GM23338 (cell line): ENCODE measurements at regions not wholly inside any gene's neighbourhood (a gene's known extent, or its start where the extent isn't known, plus 50 kb on each side); places are given as distances from the start of the nearest gene placed in this dataset.

ENCODE experiments used
- ATAC-seq: fragments of 200-7000 bp; cut with Tn5 transposase; 3 replicates; pipeline ENCODE4 v1.9.1; 2020
- DNase-seq: peaks from one replicate; pipeline ENCODE4 v3.0.0-alpha.2; 2015; ENCODE audit warnings: low spot score
- H2AFZ ChIP-seq: fragments of 200-600 bp; sonication (generic); 2 replicates; pipeline ENCODE4 v1.8.0; 2016; ENCODE audit warnings: antibody characterized with exemption, mild to moderate bottlenecking, moderate library complexity
- H3F3A ChIP-seq: fragments of 200-600 bp; sonication (generic); replicated peaks from 2 replicates; pipeline ENCODE4 v1.8.0; 2017; ENCODE audit warnings: antibody characterized with exemption, mixed run types, low read depth
- H3K27ac ChIP-seq: fragments of 200-600 bp; sonication (generic); 2 replicates; pipeline ENCODE4 v1.6.1; 2016; ENCODE audit warnings: low read depth
- H3K27me3 ChIP-seq: fragments of 200-600 bp; sonication (generic); 2 replicates; pipeline ENCODE4 v1.8.0; 2016; ENCODE audit warnings: mild to moderate bottlenecking, mixed run types, moderate library complexity; ENCODE audit not compliant: insufficient read depth
- H3K36me3 ChIP-seq: fragments of 200-600 bp; sonication (generic); 2 replicates; pipeline ENCODE4 v1.8.0; 2016; ENCODE audit warnings: mild to moderate bottlenecking; ENCODE audit not compliant: insufficient read depth
- H3K4me1 ChIP-seq: fragments of 200-600 bp; sonication (generic); 2 replicates; pipeline ENCODE4 v1.8.0; 2016; ENCODE audit warnings: mild to moderate bottlenecking, moderate library complexity; ENCODE audit not compliant: insufficient read depth
- H3K4me2 ChIP-seq: fragments of 200-600 bp; sonication (generic); 2 replicates; pipeline ENCODE4 v1.7.1; 2017; ENCODE audit warnings: mixed run types
- H3K4me3 ChIP-seq: fragments of 200-600 bp; sonication (generic); 2 replicates; pipeline ENCODE4 v1.6.1; 2016; ENCODE audit warnings: mixed run types
- H3K79me2 ChIP-seq: fragments of 200-600 bp; sonication (generic); replicated peaks from 2 replicates; pipeline ENCODE4 v1.8.0; 2017; ENCODE audit warnings: mild to moderate bottlenecking; ENCODE audit not compliant: insufficient read depth
- H3K9me2 ChIP-seq: fragments of 200-600 bp; sonication (generic); 2 replicates; pipeline ENCODE4 v1.8.0; 2017; ENCODE audit not compliant: insufficient read depth
- H4K20me1 ChIP-seq: fragments of 200-600 bp; sonication (generic); replicated peaks from 2 replicates; pipeline ENCODE4 v1.8.0; 2017; ENCODE audit warnings: mild to moderate bottlenecking; ENCODE audit not compliant: insufficient read depth
- H3K27ac Mint-ChIP-seq: 2 replicates; pipeline ENCODE4 v1.8.0; 2020; ENCODE audit warnings: inconsistent platforms, mild to moderate bottlenecking, moderate library complexity, mixed read lengths
- H3K27me3 Mint-ChIP-seq: 3 replicates; pipeline ENCODE4 v1.8.0; 2022; ENCODE audit warnings: low read depth, mild to moderate bottlenecking, moderate library complexity, mixed read lengths, inconsistent platforms; ENCODE audit not compliant: insufficient read depth, poor library complexity
- H3K36me3 Mint-ChIP-seq: 3 replicates; pipeline ENCODE4 v1.8.0; 2021; ENCODE audit warnings: low read depth, mild to moderate bottlenecking, inconsistent platforms, moderate library complexity, mixed read lengths
- H3K4me1 Mint-ChIP-seq: 3 replicates; pipeline ENCODE4 v1.8.0; 2020; ENCODE audit warnings: mild to moderate bottlenecking, inconsistent platforms, mixed read lengths
- H3K4me3 Mint-ChIP-seq: 3 replicates; pipeline ENCODE4 v1.8.0; 2021; ENCODE audit warnings: moderate library complexity, mild to moderate bottlenecking, inconsistent platforms, mixed read lengths
- H3K9me3 Mint-ChIP-seq: 3 replicates; pipeline ENCODE4 v1.8.0; 2020; ENCODE audit warnings: moderate library complexity, mild to moderate bottlenecking, inconsistent platforms, mixed read lengths
- CREB1 ChIP-seq: fragments of 250-450 bp; sonication (Bioruptor Pico); IDR thresholded peaks from 2 replicates; pipeline ENCODE4 v1.5.0; 2020; ENCODE audit warnings: low read depth, mild to moderate bottlenecking, moderate library complexity
- EZH2 ChIP-seq: fragments of 200-600 bp; sonication (generic); IDR thresholded peaks from one replicate; pipeline ENCODE4 v1.8.0; 2017; ENCODE audit warnings: antibody characterized with exemption, mild to moderate bottlenecking, low read depth; ENCODE audit not compliant: unreplicated experiment
- EZH2phosphoT487 ChIP-seq: fragments of 200-600 bp; sonication (generic); IDR thresholded peaks from one replicate; pipeline ENCODE4 v1.8.1; 2018; ENCODE audit warnings: antibody characterized with exemption; ENCODE audit not compliant: unreplicated experiment
- JUNB ChIP-seq: IDR thresholded peaks from one replicate; pipeline ENCODE4 v1.6.1; 2016; ENCODE audit warnings: antibody characterized with exemption; ENCODE audit not compliant: unreplicated experiment
- POLR2AphosphoS5 ChIP-seq: IDR thresholded peaks from 2 replicates; pipeline ENCODE4 v1.6.1; 2016; ENCODE audit warnings: antibody characterized with exemption, low read depth
- STAT1 ChIP-seq: IDR thresholded peaks from one replicate; pipeline ENCODE4 v1.6.1; 2016; ENCODE audit warnings: antibody characterized with exemption; ENCODE audit not compliant: unreplicated experiment
- ZNF114 ChIP-seq: fragments of 250-450 bp; sonication (Bioruptor Pico); IDR thresholded peaks from 2 replicates; pipeline ENCODE4 v1.5.0; 2020; ENCODE audit warnings: mild to moderate bottlenecking, moderate library complexity
- ZNF331 ChIP-seq: fragments of 250-450 bp; sonication (Bioruptor Pico); IDR thresholded peaks from 2 replicates; pipeline ENCODE4 v1.5.0; 2020; ENCODE audit warnings: low read depth, mild to moderate bottlenecking, moderate library complexity
- TF ChIP-seq, protein P1 (sequence below): IDR thresholded peaks from 2 replicates; pipeline ENCODE4 v1.6.1; 2016; ENCODE audit warnings: antibody characterized with exemption
- TF ChIP-seq, protein P2 (sequence below), 2 experiments: fragments of 200-600 bp in 1 of 2; sonication (generic) in 1 of 2; conservative IDR thresholded peaks; 2 replicates each; pipeline versions ENCODE4 v1.5.1 to v1.6.1; 2016 to 2017; ENCODE audit warnings: antibody characterized with exemption in 2 of 2, low read depth in 2 of 2, mild to moderate bottlenecking in 2 of 2, moderate library complexity in 1 of 2
- TF ChIP-seq, protein P3 (sequence below): IDR thresholded peaks from one replicate; pipeline ENCODE4 v1.6.1; 2018; ENCODE audit warnings: antibody characterized with exemption; ENCODE audit not compliant: unreplicated experiment

DNA sequence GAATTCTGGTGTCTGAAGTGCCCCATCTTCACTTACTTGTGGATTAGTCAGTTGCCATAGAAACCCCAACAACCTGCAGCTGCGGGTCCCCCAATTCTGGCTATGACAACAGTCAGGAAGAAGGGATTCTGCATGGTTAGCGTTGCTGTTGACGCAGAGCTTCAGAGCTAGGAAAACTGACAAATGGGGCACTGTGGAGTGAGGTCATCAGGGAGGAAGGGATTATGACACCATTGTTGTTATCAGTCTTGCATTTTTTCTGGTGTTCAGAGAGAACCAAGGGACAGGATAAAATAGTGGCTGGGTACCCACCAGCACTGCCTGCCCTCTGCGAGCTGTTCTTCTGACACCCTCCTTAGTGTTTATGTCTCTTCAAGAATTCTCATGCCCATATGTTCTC lies 367.7 kb upstream of the ARRDC4 start (continued):
- TF ChIP-seq, protein P1, sequence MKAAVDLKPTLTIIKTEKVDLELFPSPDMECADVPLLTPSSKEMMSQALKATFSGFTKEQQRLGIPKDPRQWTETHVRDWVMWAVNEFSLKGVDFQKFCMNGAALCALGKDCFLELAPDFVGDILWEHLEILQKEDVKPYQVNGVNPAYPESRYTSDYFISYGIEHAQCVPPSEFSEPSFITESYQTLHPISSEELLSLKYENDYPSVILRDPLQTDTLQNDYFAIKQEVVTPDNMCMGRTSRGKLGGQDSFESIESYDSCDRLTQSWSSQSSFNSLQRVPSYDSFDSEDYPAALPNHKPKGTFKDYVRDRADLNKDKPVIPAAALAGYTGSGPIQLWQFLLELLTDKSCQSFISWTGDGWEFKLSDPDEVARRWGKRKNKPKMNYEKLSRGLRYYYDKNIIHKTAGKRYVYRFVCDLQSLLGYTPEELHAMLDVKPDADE = no peak
- TF ChIP-seq STAT1 (no peak), POLR2AphosphoS5 (no peak), JUNB (no peak), ZNF114 (CRISPR knock-in tag) (no peak), CREB1 (no peak), EZH2 (no peak)
- TF ChIP-seq, protein P2, sequence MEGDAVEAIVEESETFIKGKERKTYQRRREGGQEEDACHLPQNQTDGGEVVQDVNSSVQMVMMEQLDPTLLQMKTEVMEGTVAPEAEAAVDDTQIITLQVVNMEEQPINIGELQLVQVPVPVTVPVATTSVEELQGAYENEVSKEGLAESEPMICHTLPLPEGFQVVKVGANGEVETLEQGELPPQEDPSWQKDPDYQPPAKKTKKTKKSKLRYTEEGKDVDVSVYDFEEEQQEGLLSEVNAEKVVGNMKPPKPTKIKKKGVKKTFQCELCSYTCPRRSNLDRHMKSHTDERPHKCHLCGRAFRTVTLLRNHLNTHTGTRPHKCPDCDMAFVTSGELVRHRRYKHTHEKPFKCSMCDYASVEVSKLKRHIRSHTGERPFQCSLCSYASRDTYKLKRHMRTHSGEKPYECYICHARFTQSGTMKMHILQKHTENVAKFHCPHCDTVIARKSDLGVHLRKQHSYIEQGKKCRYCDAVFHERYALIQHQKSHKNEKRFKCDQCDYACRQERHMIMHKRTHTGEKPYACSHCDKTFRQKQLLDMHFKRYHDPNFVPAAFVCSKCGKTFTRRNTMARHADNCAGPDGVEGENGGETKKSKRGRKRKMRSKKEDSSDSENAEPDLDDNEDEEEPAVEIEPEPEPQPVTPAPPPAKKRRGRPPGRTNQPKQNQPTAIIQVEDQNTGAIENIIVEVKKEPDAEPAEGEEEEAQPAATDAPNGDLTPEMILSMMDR (conservative IDR thresholded peaks at IDR 0.05; ENCODE audit: low read depth in 2 of 2) = no peak

DNA sequence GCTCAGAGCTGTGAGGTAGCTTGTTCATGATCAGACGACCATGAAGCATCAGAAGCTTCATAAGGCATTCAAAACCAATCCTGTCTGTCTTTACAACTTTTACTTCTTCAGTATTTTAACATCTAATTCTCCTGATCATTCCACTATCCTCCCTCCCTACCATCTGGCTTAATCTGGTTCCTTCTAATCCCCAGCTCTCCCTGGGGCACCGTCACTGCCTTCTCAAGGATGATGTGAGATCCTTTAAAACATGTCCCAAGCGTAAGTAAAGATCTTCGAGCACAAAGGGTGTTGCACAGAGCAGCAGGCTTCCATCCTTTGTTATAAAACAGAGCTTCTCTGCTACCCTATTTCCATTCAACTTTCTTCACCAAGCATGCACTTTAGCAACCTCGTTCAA lies 362.7 kb upstream of the ARRDC4 start:
- DNase-seq (no peak), ATAC-seq (no peak)
- Histone ChIP-seq H2AFZ (peak overlapping the region; percentile 49; the same call in 1 of the 2 replicates), H4K20me1 (no peaks in the 10 kb centered on the region), H3F3A (no peaks in the 10 kb centered on the region), H3K4me3 (no peak overlapping the region), H3K27ac (no peak overlapping the region), H3K79me2 (no peaks in the 10 kb centered on the region), H3K4me2 (no peak overlapping the region), H3K36me3 (no peaks in the 10 kb centered on the region), H3K9me2 (0 out of 2 replicates have a peak, but pooled peaks cover 2% of the 10 kb centered on the region), H3K4me1 (no peaks in the 10 kb centered on the region), H3K27me3 (no peaks in the 10 kb centered on the region)
- Mint-ChIP-seq H3K27ac (no peak overlapping the region), H3K36me3 (no peaks in the 10 kb centered on the region), H3K9me3 (no peaks in the 10 kb centered on the region), H3K4me3 (no peak overlapping the region), H3K27me3 (no peaks in the 10 kb centered on the region), H3K4me1 (no peaks in the 10 kb centered on the region)
- TF ChIP-seq, protein P2 (conservative IDR thresholded peaks at IDR 0.05; ENCODE audit: low read depth in 2 of 2) = no peak
- no peak for TF ChIP-seq EZH2phosphoT487
- TF ChIP-seq, protein P3, sequence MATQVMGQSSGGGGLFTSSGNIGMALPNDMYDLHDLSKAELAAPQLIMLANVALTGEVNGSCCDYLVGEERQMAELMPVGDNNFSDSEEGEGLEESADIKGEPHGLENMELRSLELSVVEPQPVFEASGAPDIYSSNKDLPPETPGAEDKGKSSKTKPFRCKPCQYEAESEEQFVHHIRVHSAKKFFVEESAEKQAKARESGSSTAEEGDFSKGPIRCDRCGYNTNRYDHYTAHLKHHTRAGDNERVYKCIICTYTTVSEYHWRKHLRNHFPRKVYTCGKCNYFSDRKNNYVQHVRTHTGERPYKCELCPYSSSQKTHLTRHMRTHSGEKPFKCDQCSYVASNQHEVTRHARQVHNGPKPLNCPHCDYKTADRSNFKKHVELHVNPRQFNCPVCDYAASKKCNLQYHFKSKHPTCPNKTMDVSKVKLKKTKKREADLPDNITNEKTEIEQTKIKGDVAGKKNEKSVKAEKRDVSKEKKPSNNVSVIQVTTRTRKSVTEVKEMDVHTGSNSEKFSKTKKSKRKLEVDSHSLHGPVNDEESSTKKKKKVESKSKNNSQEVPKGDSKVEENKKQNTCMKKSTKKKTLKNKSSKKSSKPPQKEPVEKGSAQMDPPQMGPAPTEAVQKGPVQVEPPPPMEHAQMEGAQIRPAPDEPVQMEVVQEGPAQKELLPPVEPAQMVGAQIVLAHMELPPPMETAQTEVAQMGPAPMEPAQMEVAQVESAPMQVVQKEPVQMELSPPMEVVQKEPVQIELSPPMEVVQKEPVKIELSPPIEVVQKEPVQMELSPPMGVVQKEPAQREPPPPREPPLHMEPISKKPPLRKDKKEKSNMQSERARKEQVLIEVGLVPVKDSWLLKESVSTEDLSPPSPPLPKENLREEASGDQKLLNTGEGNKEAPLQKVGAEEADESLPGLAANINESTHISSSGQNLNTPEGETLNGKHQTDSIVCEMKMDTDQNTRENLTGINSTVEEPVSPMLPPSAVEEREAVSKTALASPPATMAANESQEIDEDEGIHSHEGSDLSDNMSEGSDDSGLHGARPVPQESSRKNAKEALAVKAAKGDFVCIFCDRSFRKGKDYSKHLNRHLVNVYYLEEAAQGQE = no peak
- TF ChIP-seq STAT1 = no peak
- TF ChIP-seq ZNF331 (CRISPR knock-in tag) = no peak
- TF ChIP-seq POLR2AphosphoS5 = no peak
- no peak for TF ChIP-seq JUNB
